ENCODE measurements at regions not wholly inside any gene's neighbourhood (a gene's known extent, or its start where the extent isn't known, plus 50 kb on each side); places are given as distances from the start of the nearest gene placed in this dataset.

GRCh38 chr5:54671111-54671531, 153.6 kb downstream of the SNX18 start:
- no peak for TF ChIP-seq CTCF (IDR thresholded peaks at IDR 0.05)
- no peak for TF ChIP-seq POLR2A (IDR thresholded peaks at IDR 0.05)
- peak in 1 of 3 donors; percentile 22 for TF ChIP-seq POLR2AphosphoS5 (IDR thresholded peaks at IDR 0.05)

Data from stomach (tissue), 4 donors.